NCI-H187 (cell line): ENCODE measurements at regions not wholly inside any gene's neighbourhood (a gene's known extent, or its start where the extent isn't known, plus 50 kb on each side); places are given as distances from the start of the nearest gene placed in this dataset.
"Not testable (repeated sequence)": the region's sequence is repeated elsewhere in the genome, so short reads cannot be mapped to it uniquely, and the experiment has no call there.

Source experiments
- DNase-seq, 2 experiments: peaks; one replicate each; lab custom pipeline; 2025; lab: John Stamatoyannopoulos, UW

DNA sequence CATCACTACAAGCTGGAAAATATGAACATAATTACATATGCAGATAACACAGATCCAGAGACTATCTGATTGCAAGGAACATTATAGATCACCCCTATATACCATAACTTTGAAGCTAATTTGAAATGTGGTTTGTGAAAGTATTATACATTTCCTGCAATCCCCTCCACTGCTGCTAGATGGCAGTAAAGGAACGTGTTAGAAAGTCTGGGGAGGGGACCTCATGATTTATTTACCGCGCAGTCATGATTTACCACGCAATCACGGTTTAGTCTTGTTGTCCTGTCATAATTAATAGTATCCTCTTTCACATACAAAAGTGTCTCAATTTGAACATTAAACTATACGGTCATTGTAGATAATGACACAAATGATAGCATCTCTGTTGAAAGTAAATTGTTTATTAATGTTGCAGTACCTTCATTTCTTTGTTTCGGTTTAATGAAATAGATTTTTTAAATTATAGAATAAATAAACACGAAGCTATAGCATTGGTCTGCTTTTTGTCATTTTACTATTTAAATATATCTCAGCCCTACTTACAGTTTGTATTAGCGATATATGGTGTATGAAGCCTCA is 145.3 kb upstream of the PRSS1 start:
- peak; percentile 15 to 45 for DNase-seq

DNA sequence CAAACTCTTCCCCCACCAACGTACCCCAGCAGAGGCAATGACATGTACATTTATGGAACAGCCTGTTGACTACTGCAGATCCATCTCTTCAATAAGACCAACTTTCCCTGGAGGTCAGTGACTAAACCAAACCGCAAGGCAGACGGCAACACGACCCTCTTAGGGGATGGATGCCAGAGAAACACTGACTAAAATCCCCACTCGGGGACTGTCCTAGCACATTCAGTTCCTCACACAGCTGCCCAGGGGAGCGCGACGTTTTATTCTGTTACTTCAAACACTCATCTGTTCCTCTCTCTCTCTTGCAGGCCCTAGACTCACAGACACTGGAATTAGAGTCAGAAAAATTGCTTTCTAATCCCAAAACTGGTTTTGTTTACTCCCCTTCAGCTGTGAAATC is 146.5 kb upstream of the PRSS1 start:
- no peak for DNase-seq

DNA sequence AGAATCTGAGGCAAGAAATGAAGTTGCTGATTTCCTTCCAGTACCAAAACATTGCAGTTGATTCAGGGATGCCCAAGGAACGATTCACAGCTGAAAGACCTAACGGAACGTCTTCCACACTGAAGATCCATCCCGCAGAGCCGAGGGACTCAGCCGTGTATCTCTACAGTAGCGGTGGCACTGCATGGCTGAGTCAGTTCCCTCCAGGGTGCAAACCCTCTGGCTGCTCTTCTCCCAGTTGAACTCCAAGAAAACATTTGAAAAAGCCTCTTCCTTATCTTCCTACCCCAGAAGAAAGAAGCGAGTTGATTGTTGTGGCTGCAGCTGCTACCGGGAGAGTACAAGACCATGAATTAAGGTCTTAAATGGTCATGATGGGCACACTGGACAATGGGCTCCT is 147.1 kb upstream of the PRSS1 start:
- no peak for DNase-seq

- no peak for DNase-seq
Observed at GRCh38 chr7:142598297-142598696, 151.0 kb upstream of the PRSS1 start.

DNA sequence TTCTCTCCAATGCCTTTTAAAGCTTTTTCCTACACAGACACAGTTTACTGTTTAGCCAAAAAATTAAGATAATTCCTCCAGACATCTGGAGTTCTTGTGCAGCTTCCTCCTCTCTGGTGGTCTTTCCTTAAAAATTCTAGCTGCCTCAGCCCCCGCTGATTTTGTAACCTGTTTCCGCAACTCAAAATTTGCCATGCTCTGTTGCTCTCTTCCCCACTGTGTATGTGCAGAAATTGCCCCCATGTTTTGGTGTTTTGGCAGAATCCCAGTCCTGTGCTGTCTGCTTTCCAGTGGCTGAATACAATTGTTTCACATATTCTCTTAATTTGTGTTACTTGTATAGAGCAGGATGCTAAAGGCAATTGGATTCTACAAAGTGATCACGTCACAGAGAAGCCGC is 151.7 kb upstream of the PRSS1 start:
- no peak for DNase-seq

- no peak for DNase-seq
Observed at GRCh38 chr7:142595816-142596516, 153.3 kb upstream of the PRSS1 start.

DNA sequence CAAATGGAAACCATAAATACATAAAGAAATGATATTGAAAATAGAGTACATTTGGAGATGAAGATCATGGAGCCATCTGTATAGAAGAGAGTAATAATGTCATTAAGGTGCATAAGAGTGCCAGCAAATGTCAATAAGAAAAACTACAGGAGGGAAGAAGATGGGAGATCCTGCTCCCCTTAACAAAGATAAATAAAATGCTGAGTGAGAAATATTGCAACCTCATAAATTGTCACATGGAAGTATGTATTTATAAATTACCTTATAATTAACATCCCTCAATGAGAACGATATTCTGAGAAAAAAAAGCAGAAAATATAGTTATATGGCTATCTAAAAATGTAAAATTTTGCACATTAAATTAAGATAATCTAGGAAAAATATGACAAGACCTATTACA is 155.2 kb upstream of the PRSS1 start:
- no peak for DNase-seq

- no peak for DNase-seq
Observed at GRCh38 chr7:142593106-142593505, 156.2 kb upstream of the PRSS1 start.

- DNase-seq = no peak
Observed at GRCh38 chr7:142592664-142593063, 156.6 kb upstream of the PRSS1 start.

- DNase-seq = no peak
Observed at GRCh38 chr7:142592231-142592630, 157.0 kb upstream of the PRSS1 start.

- no peak for DNase-seq
Observed at GRCh38 chr7:142590830-142591457, 158.3 kb upstream of the PRSS1 start.

- DNase-seq = no peak
Observed at GRCh38 chr7:142590077-142590476, 159.2 kb upstream of the PRSS1 start.

DNA sequence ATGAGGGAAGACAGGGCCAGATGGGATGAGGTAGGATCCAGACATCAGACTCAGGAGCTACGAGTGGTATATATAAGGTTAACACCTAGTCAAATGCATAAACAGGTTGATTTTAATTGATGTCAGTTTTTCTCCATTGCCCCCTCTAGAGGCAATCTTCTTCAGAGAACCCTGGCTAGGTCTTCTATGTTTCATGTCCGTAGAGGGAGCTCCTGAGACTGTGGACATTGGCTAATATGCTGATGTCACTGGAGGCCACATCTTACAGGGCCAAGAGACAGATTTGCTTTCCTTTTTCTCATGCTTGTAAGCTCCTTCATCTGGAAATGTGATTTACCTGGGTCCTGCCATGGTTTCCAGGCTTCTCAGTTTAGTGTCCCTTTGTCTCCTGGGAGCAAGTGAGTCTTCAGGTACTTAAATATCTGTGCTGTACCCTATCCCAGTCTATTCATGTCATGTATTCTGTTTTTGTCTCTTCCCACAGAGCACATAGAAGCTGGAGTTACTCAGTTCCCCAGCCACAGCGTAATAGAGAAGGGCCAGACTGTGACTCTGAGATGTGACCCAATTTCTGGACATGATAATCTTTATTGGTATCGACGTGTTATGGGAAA is 161.6 kb upstream of the PRSS1 start:
- no peak for DNase-seq

GRCh38 chr7:142586611-142587010 is 162.7 kb upstream of the PRSS1 start:
- no peak for DNase-seq

- DNase-seq = no peak
Observed at GRCh38 chr7:142585425-142585824, 163.8 kb upstream of the PRSS1 start.

GRCh38 chr7:142584765-142585164 is 164.5 kb upstream of the PRSS1 start:
- no peak for DNase-seq

- no peak for DNase-seq
Observed at GRCh38 chr7:142583446-142583845, 165.8 kb upstream of the PRSS1 start.

DNA sequence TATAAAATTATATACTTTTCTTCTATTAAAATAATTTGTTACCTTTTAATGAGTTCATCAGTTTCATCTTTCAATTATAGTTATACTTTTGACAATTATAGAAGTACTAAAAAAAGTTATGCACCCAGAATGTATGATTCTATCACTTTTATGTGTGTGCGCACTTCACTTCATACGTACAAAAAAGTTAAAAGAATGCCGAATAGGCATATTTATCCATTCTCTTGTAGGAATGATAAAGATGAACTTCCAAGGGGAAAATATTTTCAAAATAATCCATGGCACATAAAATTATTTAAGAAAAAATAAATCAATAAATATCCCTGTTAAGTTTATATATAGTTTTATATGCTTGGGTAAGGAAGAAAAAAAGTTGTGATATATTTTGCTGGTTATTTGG is 166.9 kb upstream of the PRSS1 start:
- no peak for DNase-seq

DNA sequence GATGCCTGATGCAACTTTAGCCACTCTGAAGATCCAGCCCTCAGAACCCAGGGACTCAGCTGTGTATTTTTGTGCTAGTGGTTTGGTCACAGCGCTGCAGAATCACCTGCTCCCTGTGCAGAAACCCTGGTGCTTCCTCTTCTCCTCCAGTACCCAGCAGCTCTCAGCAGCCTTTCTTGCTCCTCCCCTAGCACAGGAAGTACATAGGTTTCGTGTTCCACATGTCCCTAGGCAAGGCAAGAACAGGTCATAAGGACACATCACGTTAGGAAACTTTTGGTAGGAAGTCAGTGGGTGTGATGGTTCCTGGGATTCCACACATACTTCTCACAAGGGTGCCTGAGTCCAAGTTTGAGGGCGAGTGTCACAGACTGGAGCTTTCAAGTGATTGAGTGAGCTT is 167.9 kb upstream of the PRSS1 start:
- no peak for DNase-seq

GRCh38 chr7:142579946-142580345 is 169.3 kb upstream of the PRSS1 start:
- no peak for DNase-seq

DNA sequence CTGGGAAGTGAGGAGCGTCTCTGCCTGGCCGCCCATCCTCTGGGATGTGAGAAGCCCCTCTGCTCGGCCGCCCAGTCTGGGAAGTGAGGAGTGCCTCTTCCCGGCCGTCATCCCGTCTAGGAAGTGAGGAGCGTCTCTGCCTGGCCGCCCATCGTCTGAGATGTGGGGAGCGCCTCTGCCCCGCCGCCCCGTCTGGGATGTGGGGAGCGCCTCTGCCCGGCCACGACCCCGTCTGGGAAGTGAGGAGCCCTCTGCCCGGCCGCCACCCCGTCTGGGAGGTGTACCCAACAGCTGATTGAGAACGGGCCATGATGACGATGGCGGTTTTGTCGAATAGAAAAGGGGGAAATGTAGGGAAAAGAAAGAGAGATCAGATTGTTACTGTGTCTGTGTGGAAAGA is 173.9 kb upstream of the PRSS1 start:
- not testable (repeated sequence) for DNase-seq

GRCh38 chr7:142571581-142571980 is 177.7 kb upstream of the PRSS1 start:
- DNase-seq = no peak

DNA sequence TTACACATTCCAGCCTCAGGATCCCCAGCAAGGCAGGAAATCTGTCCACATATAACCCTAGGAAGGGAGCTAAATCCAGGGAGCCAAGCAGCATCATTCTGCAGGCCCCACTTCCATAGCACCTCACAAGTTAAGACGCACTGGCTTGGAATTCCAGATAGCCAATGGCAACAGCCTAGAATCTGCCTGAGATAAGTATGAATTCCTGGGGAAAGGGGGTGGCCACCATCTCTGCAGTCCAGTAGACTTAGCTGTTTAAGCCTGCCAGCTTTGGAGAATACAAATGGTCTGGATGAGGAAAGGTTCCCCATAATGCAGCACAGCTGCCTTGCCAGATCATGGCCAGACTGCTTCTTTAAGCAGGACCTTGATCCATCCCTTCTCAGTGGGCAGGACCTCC is 179.4 kb upstream of the PRSS1 start:
- no peak for DNase-seq
